DND-41 (cell line): ENCODE measurements at regions not wholly inside any gene's neighbourhood (a gene's known extent, or its start where the extent isn't known, plus 50 kb on each side); places are given as distances from the start of the nearest gene placed in this dataset.

Experiments
- CTCF ChIP-seq: IDR thresholded peaks from 2 replicates; pipeline ENCODE4 v1.5.1; 2012; ENCODE audit warnings: borderline replicate concordance, low read length, moderate library complexity, mild to moderate bottlenecking; ENCODE audit not compliant: poor library complexity, severe bottlenecking; ENCODE audit errors: extremely low read depth
- EZH2 ChIP-seq: IDR thresholded peaks from 3 replicates; pipeline ENCODE4 v1.6.1; 2012; ENCODE audit warnings: borderline replicate concordance, low read depth, mild to moderate bottlenecking, moderate library complexity, low read length, inconsistent platforms; ENCODE audit not compliant: severe bottlenecking

DNA sequence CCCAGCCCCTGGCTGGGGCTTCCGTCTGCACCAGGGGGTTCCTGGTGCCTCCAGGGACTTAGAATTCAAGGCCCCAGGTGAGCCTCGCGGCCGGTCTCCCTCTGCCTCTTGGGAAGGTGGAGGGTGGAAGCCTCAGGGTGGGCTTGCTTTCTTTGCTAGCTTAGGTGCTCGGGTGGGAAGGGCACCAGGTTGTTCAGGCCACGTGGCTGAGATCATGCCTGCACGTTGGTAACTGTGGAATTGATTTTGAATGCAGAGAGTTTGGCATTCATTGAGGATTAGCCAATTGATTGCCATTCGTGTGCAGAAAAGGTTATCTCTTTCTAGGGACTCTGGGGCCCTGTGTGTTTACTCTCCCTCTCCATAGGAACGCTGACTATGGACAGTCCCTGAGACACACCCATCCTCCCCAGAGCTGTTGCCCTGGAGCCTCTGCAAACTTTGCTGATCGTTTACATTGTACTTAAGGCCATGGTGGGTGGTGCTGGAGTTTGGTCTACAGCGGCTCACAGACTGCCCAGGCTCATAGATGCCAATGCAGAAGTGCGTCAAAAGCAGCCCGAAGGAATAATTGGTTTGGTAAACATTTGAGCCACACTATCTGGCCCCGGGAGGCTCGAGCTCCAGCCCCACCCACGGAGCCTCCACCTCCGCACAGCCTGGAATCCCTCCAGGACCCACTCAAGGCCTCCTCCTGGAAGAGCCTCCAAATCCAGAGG lies 1457.7 kb downstream of the BRD1 start:
- TF ChIP-seq EZH2 (no peak), CTCF (no peak)
